ENCODE measurements at regions not wholly inside any gene's neighbourhood (a gene's known extent, or its start where the extent isn't known, plus 50 kb on each side); places are given as distances from the start of the nearest gene placed in this dataset.

GRCh38 chr13:34546344-34547250 lies 395.5 kb upstream of the NBEA start:
- Histone ChIP-seq H3K4me1 (ENCODE audit: control insufficient read depth in 2 of 2, insufficient read depth in 2 of 2, low read length in 2 of 2) (no peaks in the 10 kb centered on the region), H3K9me3 (ENCODE audit: control insufficient read depth in 2 of 2, insufficient read depth in 1 of 2, low read length in 1 of 2) (no peaks in the 10 kb centered on the region), H3K27me3 (ENCODE audit: control insufficient read depth in 2 of 2, insufficient read depth in 1 of 2, low read length in 1 of 2) (no peaks in the 10 kb centered on the region), H3K4me3 (ENCODE audit: low read length in 2 of 2) (no peak overlapping the region), H3K36me3 (ENCODE audit: control insufficient read depth in 2 of 2, insufficient read depth in 2 of 2, low read length in 1 of 2) (no peaks in the 10 kb centered on the region), H3K27ac (ENCODE audit: low read depth in 1 of 2, low read length in 1 of 2) (no peak overlapping the region)
- WGBS: 83% methylated on average over 5 of the region's 5 CpGs
- DNase-seq (ENCODE audit: low read depth in 6 of 9, low spot score in 9 of 9): no peak

GRCh38 chr13:34547929-34548328 lies 394.1 kb upstream of the NBEA start:
- WGBS: 90% methylated on average over 3 of the region's 3 CpGs
- no peak for DNase-seq (ENCODE audit: low read depth in 6 of 9, low spot score in 9 of 9)

GRCh38 chr13:34553376-34553775 lies 388.7 kb upstream of the NBEA start:
- Histone ChIP-seq H3K27ac (ENCODE audit: low read depth in 1 of 2, low read length in 1 of 2) (no peak overlapping the region), H3K4me3 (ENCODE audit: low read length in 2 of 2) (no peak overlapping the region), H3K36me3 (ENCODE audit: control insufficient read depth in 2 of 2, insufficient read depth in 2 of 2, low read length in 1 of 2) (no peaks in the 10 kb centered on the region), H3K27me3 (ENCODE audit: control insufficient read depth in 2 of 2, insufficient read depth in 1 of 2, low read length in 1 of 2) (no peaks in the 10 kb centered on the region), H3K9me3 (ENCODE audit: control insufficient read depth in 2 of 2, insufficient read depth in 1 of 2, low read length in 1 of 2) (no peaks in the 10 kb centered on the region), H3K4me1 (ENCODE audit: control insufficient read depth in 2 of 2, insufficient read depth in 2 of 2, low read length in 2 of 2) (no peaks in the 10 kb centered on the region)
- WGBS: 95% methylated on average over 3 of the region's 3 CpGs
- DNase-seq (ENCODE audit: low read depth in 6 of 9, low spot score in 9 of 9): no peak

More at GRCh38 chr13:34547929-34548328, 394.1 kb upstream of the NBEA start:
- Histone ChIP-seq H3K4me3 (ENCODE audit: low read length in 2 of 2) (no peak overlapping the region), H3K36me3 (ENCODE audit: control insufficient read depth in 2 of 2, insufficient read depth in 2 of 2, low read length in 1 of 2) (no peaks in the 10 kb centered on the region), H3K4me1 (ENCODE audit: control insufficient read depth in 2 of 2, insufficient read depth in 2 of 2, low read length in 2 of 2) (no peaks in the 10 kb centered on the region), H3K9me3 (ENCODE audit: control insufficient read depth in 2 of 2, insufficient read depth in 1 of 2, low read length in 1 of 2) (no peaks in the 10 kb centered on the region), H3K27me3 (ENCODE audit: control insufficient read depth in 2 of 2, insufficient read depth in 1 of 2, low read length in 1 of 2) (no peaks in the 10 kb centered on the region), H3K27ac (ENCODE audit: low read depth in 1 of 2, low read length in 1 of 2) (no peak overlapping the region)

- Histone ChIP-seq H3K27ac (ENCODE audit: low read depth in 1 of 2, low read length in 1 of 2) (no peak overlapping the region), H3K27me3 (ENCODE audit: control insufficient read depth in 2 of 2, insufficient read depth in 1 of 2, low read length in 1 of 2) (no peaks in the 10 kb centered on the region), H3K4me3 (ENCODE audit: low read length in 2 of 2) (no peak overlapping the region), H3K4me1 (ENCODE audit: control insufficient read depth in 2 of 2, insufficient read depth in 2 of 2, low read length in 2 of 2) (no peaks in the 10 kb centered on the region), H3K9me3 (ENCODE audit: control insufficient read depth in 2 of 2, insufficient read depth in 1 of 2, low read length in 1 of 2) (no peaks in the 10 kb centered on the region), H3K36me3 (ENCODE audit: control insufficient read depth in 2 of 2, insufficient read depth in 2 of 2, low read length in 1 of 2) (no peaks in the 10 kb centered on the region)
- no peak for DNase-seq (ENCODE audit: low read depth in 6 of 9, low spot score in 9 of 9)
- WGBS: 74% methylated on average over 4 of the region's 4 CpGs
Observed at GRCh38 chr13:34555988-34556387, 386.1 kb upstream of the NBEA start.

- Histone ChIP-seq H3K36me3 (ENCODE audit: control insufficient read depth in 2 of 2, insufficient read depth in 2 of 2, low read length in 1 of 2) (no peaks in the 10 kb centered on the region), H3K27me3 (ENCODE audit: control insufficient read depth in 2 of 2, insufficient read depth in 1 of 2, low read length in 1 of 2) (no peaks in the 10 kb centered on the region), H3K4me3 (ENCODE audit: low read length in 2 of 2) (no peak overlapping the region), H3K4me1 (ENCODE audit: control insufficient read depth in 2 of 2, insufficient read depth in 2 of 2, low read length in 2 of 2) (no peaks in the 10 kb centered on the region), H3K9me3 (ENCODE audit: control insufficient read depth in 2 of 2, insufficient read depth in 1 of 2, low read length in 1 of 2) (no peaks in the 10 kb centered on the region), H3K27ac (ENCODE audit: low read depth in 1 of 2, low read length in 1 of 2) (no peak overlapping the region)
- WGBS: 92% methylated on average over 7 of the region's 7 CpGs
- DNase-seq (ENCODE audit: low read depth in 6 of 9, low spot score in 9 of 9): no peak
Observed at GRCh38 chr13:34561033-34561432, 381.0 kb upstream of the NBEA start.

GRCh38 chr13:34567597-34567996 lies 374.5 kb upstream of the NBEA start:
- Histone ChIP-seq H3K9me3 (ENCODE audit: control insufficient read depth in 2 of 2, insufficient read depth in 1 of 2, low read length in 1 of 2) (no peaks in the 10 kb centered on the region), H3K4me1 (ENCODE audit: control insufficient read depth in 2 of 2, insufficient read depth in 2 of 2, low read length in 2 of 2) (no peaks in the 10 kb centered on the region), H3K4me3 (ENCODE audit: low read length in 2 of 2) (no peak overlapping the region), H3K27ac (ENCODE audit: low read depth in 1 of 2, low read length in 1 of 2) (no peak overlapping the region), H3K36me3 (ENCODE audit: control insufficient read depth in 2 of 2, insufficient read depth in 2 of 2, low read length in 1 of 2) (no peaks in the 10 kb centered on the region), H3K27me3 (ENCODE audit: control insufficient read depth in 2 of 2, insufficient read depth in 1 of 2, low read length in 1 of 2) (no peaks in the 10 kb centered on the region)
- no peak for DNase-seq (ENCODE audit: low read depth in 6 of 9, low spot score in 9 of 9)
- 92% methylated on average over 7 of the region's 7 CpGs for WGBS

GRCh38 chr13:34570698-34571353 lies 371.2 kb upstream of the NBEA start:
- no peak overlapping the region for H3K27ac ChIP-seq (ENCODE audit: low read depth in 1 of 2, low read length in 1 of 2)
- H3K4me1 ChIP-seq (ENCODE audit: control insufficient read depth in 2 of 2, insufficient read depth in 2 of 2, low read length in 2 of 2): no peaks in the 10 kb centered on the region
- H3K9me3 ChIP-seq (ENCODE audit: control insufficient read depth in 2 of 2, insufficient read depth in 1 of 2, low read length in 1 of 2): peaks cover 0 to 5% of the 10 kb centered on the region in 2 donors
- 82% methylated on average over 5 of the region's 5 CpGs for WGBS
- no peaks in the 10 kb centered on the region for H3K36me3 ChIP-seq (ENCODE audit: control insufficient read depth in 2 of 2, insufficient read depth in 2 of 2, low read length in 1 of 2)
- no peak for DNase-seq (ENCODE audit: low read depth in 6 of 9, low spot score in 9 of 9)
- no peaks in the 10 kb centered on the region for H3K27me3 ChIP-seq (ENCODE audit: control insufficient read depth in 2 of 2, insufficient read depth in 1 of 2, low read length in 1 of 2)
- no peak overlapping the region for H3K4me3 ChIP-seq (ENCODE audit: low read length in 2 of 2)

GRCh38 chr13:34571716-34572115 lies 370.4 kb upstream of the NBEA start:
- Histone ChIP-seq H3K9me3 (ENCODE audit: control insufficient read depth in 2 of 2, insufficient read depth in 1 of 2, low read length in 1 of 2) (peaks cover 0 to 5% of the 10 kb centered on the region in 2 donors), H3K36me3 (ENCODE audit: control insufficient read depth in 2 of 2, insufficient read depth in 2 of 2, low read length in 1 of 2) (no peaks in the 10 kb centered on the region), H3K27me3 (ENCODE audit: control insufficient read depth in 2 of 2, insufficient read depth in 1 of 2, low read length in 1 of 2) (no peaks in the 10 kb centered on the region), H3K27ac (ENCODE audit: low read depth in 1 of 2, low read length in 1 of 2) (no peak overlapping the region), H3K4me3 (ENCODE audit: low read length in 2 of 2) (no peak overlapping the region), H3K4me1 (ENCODE audit: control insufficient read depth in 2 of 2, insufficient read depth in 2 of 2, low read length in 2 of 2) (no peaks in the 10 kb centered on the region)
- WGBS: 83% methylated on average over 6 of the region's 6 CpGs
- no peak for DNase-seq (ENCODE audit: low read depth in 6 of 9, low spot score in 9 of 9)

- no peak for DNase-seq (ENCODE audit: low read depth in 6 of 9, low spot score in 9 of 9)
- Histone ChIP-seq H3K27me3 (ENCODE audit: control insufficient read depth in 2 of 2, insufficient read depth in 1 of 2, low read length in 1 of 2) (no peaks in the 10 kb centered on the region), H3K27ac (ENCODE audit: low read depth in 1 of 2, low read length in 1 of 2) (no peak overlapping the region), H3K9me3 (ENCODE audit: control insufficient read depth in 2 of 2, insufficient read depth in 1 of 2, low read length in 1 of 2) (peaks cover 0 to 5% of the 10 kb centered on the region in 2 donors), H3K4me3 (ENCODE audit: low read length in 2 of 2) (no peak overlapping the region), H3K36me3 (ENCODE audit: control insufficient read depth in 2 of 2, insufficient read depth in 2 of 2, low read length in 1 of 2) (no peaks in the 10 kb centered on the region), H3K4me1 (ENCODE audit: control insufficient read depth in 2 of 2, insufficient read depth in 2 of 2, low read length in 2 of 2) (no peaks in the 10 kb centered on the region)
- 88% methylated on average over 1 of the region's 1 CpG for WGBS
Observed at GRCh38 chr13:34577051-34577450, 365.0 kb upstream of the NBEA start.

All from thymus (tissue), 11 donors.